ENCODE measurements at regions not wholly inside any gene's neighbourhood (a gene's known extent, or its start where the extent isn't known, plus 50 kb on each side); places are given as distances from the start of the nearest gene placed in this dataset.

DNA sequence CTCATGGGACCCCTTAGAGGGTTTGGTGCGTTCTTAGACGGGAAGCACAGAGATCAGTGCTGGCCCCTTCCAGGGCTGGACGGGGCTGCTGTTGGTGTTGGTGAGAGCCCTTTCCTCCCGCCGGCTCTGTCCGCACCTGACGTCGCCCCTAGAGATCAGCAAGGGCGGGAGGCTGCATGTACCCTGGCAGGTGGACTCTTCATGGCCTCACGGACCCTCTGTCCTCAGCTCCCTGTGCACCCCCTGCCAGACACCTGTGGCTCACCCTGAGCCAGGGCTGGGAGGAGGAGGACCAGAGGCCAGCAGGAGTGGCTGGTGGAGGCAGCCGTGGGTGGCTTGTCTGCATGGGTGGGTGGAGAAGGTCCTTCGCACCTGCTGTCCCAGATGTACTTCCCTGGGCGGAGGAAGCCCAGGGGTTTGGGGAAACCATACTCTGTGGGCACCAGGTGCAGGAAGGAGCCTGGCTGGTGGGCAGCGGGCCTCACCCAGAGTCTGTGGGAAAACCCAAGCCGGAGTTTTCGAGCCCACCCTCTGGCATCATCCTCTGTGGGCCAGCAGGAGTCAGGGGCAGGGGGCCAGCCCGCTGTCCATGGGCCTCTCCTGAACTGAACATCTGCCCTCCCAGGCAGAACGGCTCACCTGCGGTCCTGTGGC, 348.6 kb downstream of the SEC14L1 start:
- ATAC-seq (ENCODE audit: poor library complexity) (no peak), DNase-seq (no peak)
- intact Hi-C loops (cut with DNase I) = no loop called here

DNA sequence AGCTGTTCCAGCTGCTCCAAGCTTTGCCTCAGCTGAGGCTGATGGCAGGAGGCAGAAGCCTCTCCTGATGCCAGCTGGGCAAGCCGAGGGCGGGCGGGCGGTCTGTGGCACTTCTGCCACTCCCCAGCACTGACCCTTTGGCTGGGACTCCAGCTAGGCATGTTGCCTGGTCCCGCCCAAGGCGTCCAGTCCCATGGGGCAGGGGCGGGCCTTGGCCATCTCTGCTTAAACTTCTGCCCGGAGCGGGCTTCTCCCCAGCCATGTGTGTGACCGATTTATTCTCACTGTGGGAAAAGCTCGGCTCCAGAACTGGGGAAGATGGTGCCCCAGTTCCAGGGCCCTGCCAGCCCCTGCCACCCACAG, 349.1 kb downstream of the SEC14L1 start:
- DNase-seq = peak; percentile 93
- ATAC-seq (ENCODE audit: poor library complexity) = peak; percentile 94
- intact Hi-C loops (cut with DNase I) = loop anchor here (5.0 kb wide), 1 partner anchor 58 kb away; no protein-coding TSS in a partner anchor

DNA sequence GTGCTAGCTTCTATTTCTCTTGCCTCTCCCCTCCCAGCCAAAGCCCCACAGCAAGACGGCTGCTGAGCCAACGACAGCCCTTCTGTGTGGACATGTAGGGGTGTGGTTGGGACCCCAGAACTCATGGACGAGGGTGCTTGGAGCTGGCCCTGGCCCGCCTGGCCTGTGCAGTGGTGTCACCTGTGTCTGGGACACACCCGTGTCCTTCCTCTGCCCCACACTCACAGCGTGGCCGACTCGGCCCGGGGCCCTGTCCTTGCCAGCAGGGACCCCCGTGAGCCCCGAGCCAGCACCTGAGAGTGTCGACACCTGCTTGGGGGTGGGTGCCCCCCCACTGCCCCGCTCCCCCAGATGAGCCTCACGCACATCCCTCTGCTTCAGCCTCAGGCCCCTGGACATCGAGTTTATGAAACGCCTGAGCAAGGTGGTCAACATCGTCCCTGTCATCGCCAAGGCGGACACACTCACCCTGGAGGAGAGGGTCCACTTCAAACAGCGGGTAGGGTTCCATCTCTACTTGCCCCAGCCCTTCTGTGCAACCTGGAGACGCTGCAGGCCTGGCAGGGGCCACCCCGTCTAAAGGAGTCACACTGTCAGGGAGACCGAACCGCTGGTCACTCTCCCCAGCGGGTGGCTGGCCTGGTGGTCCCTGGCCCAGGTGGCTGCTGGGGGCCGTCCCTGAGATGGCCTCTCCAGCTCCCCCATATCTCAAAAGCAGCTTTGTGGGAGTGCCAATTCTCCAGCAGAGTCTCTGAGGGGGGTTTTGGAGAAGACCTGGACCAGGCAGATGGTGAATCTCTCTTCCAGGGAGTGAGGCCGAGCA, 349.8 kb downstream of the SEC14L1 start:
- intact Hi-C loops (cut with DNase I) = loop anchor here (5.0 kb wide), 1 partner anchor 58 kb away; no protein-coding TSS in a partner anchor
- ATAC-seq (ENCODE audit: poor library complexity) (peak; percentile 2), DNase-seq (peak; percentile 56)

DNA sequence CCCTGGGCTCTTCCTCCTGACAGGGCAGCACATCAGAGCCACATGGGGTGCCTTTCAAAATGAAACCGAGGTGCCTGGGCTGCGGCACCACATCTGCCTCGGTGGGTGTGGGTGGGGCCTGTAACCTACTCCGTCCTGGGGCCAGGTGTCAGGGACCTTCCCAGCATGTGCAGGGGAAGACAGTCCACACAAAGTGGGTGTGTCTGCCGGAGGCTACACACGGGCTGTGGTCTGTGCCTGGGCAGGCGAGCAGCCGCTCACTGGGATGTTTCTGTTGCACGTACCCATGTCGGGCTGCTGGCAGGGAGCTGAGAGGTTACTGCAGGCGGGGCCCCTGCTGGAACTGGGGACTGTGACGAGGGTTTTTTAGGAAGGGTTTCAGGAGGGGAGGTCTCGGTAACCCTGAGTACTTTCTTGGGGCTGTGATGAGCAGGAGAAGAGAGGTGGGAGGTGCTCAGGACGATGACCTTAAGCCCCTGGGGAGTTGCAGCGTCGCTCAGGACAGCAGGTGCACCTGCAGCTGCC, 351.2 kb downstream of the SEC14L1 start:
- intact Hi-C loops (cut with DNase I) = loop anchor here (5.0 kb wide), 1 partner anchor 60 kb away; no protein-coding TSS in a partner anchor
- DNase-seq = no peak
- ATAC-seq (ENCODE audit: poor library complexity) = no peak

DNA sequence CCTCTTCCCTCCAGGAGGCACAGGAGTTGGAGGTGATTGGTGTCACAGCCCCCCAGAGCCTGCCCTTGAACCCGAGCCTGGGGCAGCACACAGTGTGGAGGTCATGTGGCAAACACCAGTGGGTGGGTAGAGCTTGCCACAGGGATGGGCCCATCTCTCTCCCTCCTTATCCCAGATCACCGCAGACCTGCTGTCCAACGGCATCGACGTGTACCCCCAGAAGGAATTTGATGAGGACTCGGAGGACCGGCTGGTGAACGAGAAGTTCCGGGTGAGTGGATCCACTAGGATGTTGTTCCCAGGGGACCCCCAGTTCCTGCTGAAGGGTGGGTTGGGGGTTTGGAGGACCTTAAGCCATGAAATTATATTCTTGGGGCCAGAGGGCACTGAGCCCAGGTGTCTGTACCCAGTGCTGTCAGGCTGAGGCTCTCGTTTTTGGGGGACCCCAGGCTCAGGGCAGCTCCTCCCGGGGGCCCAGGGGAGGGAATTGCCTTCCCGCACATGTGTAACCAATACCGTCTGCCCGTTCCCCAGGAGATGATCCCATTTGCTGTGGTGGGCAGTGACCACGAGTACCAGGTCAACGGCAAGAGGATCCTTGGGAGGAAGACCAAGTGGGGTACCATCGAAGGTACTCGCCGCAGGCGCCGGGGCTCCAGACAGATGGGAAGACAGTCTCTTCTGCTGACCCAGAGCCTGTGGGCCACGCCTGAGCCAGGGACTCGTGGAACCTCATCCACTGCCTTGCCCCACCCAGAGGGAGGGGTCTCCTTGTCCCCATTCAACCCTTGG, 351.9 kb downstream of the SEC14L1 start:
- intact Hi-C loops (cut with DNase I) = loop anchor here (5.0 kb wide), 1 partner anchor 60 kb away; no protein-coding TSS in a partner anchor
- ATAC-seq (ENCODE audit: poor library complexity) (no peak), DNase-seq (no peak)

DNA sequence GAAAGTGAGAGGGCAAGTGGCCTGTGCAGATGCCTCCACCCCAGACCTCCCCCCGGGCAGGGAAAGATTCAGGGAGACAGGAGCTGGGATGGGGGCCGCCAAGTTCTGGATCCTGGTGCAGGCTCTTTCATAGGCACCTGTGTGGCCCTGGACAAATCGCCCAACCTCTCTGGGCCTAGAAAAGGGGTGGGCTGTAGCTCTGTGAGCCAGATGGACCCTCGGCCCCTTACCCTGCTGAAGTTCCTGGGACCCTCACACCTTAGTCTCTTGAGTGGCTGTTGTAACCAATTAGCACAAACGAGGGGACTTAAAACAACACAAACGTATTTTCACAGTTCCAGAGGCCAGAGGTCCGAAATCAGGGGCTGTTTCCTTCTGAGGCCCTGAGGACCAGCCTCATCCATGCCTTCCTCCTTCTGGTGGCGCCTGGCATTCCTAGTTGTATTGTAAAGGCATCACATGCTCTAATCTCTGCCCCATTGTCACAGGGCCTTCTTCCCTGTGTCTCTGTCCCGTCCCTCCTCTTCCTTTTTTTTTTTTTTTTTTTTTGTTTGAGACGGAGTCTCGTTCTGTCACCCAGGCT, 352.6 kb downstream of the SEC14L1 start:
- intact Hi-C loops (cut with DNase I) = loop anchor here (5.0 kb wide), 1 partner anchor 61 kb away; no protein-coding TSS in a partner anchor
- no peak for ATAC-seq (ENCODE audit: poor library complexity)
- no peak for DNase-seq

DNA sequence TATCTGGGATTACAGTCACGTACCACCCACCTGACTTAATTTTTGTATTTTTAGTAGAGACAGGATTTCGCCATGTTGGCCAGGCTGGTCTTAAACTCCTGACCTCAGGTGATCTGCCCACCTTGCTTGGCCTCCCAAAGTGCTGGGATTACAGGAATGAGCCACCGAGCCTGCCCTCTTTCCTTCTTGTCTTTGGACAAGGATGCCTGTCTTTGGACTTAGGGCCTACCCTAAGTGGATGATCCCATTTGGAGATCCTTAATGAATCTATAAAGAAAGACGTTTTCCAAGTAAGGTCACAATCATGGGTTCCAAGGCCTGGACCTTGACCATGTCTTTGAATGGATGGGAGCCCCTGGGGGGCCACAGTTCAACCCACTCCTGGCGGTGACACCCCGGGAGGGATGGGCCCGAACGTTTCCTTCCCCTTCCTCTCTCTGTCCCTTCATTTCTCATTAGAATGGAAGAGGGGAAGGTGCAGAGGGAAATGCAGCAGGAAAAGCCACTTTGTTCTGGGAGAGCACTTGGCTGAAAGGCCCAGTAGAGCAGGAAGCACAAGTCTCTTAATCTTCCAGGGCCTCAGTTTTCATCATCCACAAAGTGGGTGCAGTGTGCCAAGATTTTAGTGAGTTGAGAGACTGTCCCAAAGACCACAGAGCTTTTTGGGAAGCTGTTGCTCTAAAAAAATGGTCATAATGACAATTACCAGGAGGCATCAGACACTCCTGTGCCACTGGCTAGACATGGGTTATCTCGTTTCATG, 353.3 kb downstream of the SEC14L1 start:
- intact Hi-C loops (cut with DNase I) = loop anchor here (2.0 to 5.0 kb wide), 2 partner anchors 62 to 163 kb away; no protein-coding TSS in a partner anchor
- no peak for DNase-seq
- ATAC-seq (ENCODE audit: poor library complexity) = no peak

DNA sequence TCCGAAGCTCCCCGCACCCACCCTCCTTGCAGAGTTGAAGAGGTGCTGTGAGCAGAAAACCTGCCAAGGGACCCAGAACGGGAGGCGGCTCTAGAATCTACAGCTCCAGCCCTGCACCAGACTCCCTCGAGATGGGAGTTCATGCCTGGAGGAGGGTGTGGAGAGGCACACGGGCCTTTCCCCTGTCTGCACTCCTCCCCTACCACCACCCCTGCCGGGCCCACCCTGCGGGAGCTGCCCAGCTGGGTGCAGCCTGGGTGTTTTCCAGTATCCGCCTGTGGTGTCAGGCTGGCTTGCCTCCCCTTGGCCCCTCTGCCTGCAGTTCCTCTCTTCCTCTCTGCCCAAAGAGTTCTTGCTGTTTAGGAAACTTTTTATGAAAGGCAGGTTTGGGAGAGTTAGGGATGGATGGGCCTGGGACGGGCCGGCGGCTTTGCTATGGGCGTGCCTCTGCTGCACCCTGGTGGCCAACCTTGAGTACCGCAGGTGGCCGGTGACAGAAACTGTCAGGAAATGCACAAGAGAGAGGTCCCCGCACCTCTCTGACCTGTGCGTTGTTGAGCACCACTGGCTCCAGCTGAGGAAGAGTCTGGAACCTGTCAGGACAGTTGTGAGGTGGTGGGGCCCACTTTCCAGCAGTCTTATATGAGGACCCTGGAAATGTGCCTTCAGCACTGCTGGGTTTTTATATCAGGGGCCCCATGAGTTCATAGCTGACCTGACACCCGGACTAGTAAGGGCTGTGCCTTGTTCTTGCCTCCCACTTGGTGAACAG, 354.1 kb downstream of the SEC14L1 start:
- intact Hi-C loops (cut with DNase I) = loop anchor here (2.0 to 5.0 kb wide), 2 partner anchors 63 to 164 kb away; no protein-coding TSS in a partner anchor
- peak; percentile 89 for DNase-seq
- ATAC-seq (ENCODE audit: poor library complexity) = peak; percentile 72

DNA sequence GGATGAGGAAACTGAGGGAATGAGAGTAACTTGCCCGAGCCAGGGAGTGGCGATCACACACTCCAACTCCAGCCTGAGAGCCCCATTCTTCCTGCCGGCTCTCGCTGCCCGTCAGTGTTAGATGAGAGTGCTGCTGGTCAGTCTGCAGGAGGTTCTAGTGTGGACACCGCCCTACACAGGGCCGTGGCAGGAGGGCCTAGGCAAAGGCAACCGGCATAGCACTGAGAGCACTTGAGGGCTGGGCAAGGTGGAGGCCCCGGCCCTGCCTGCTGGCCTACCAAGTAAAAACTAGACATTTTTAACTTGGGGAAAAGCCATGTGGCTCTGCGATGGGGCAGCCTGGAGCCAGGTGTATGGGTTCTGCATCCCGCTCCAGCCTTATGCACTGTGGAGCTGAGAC, 354.8 kb downstream of the SEC14L1 start:
- DNase-seq = no peak

DNA sequence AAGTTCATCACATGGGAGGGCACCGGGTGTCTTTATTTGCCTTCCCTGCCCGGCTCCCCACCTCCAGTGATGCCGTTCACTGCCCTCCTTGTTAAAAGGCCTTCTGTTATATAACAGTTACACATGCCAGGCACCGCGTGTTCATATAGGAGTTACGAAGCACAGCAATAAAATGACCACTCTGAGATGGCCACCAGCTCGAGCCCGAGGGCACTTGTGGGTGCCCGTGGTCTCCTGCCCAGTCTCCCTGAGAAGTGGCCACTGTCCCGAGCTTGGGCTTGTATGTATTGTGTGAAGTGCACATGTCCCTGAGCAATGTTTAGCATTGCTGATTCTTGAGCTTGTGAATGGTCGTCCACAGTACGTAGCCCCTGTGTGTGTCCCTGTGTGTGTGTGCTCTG, 355.6 kb downstream of the SEC14L1 start:
- no peak for DNase-seq
- intact Hi-C loops (cut with DNase I) = no loop called here
- no peak for ATAC-seq (ENCODE audit: poor library complexity)

More for the DNA sequence above, 354.8 kb downstream of the SEC14L1 start:
- ATAC-seq (ENCODE audit: poor library complexity) = no peak
- intact Hi-C loops (cut with DNase I) = loop anchor here (2.0 kb wide), 1 partner anchor 165 kb away; no protein-coding TSS in a partner anchor

DNA sequence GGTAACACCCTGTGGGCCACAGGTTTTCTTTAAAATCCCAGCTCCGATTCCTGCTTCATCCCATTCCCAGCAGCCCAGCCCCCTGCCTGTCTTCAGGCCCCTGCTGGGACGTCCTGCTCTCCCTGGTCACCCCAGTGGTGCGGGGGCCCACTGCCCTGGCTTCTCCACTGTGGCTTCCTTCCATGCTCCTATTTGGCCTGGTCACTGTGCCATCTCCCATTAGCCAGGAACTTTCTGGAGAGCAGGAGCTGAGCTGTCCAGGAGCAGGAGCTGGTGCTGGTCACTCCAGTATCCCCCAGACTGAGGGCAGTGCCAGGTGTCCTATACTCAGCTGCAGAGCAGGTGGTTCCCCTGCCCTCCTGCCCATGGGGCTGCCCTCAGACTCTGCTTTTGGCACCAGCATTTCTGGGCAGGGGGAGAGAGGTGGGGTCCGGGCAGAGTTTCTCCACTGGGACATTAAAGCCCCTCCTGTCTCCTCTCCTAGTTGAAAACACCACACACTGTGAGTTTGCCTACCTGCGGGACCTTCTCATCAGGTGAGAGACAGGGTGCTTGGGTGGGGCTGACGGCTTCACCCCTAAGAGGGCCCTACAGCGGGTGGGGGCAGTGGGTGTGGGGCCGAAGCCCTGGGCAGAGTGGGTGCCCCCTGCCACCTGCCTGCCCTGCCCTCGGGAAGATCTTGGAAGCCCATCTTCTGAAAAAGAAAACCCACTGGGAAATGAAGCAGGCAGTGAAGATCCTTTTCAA, 356.2 kb downstream of the SEC14L1 start:
- ATAC-seq (ENCODE audit: poor library complexity) = no peak
- DNase-seq = no peak
- intact Hi-C loops (cut with DNase I) = no loop called here

DNA sequence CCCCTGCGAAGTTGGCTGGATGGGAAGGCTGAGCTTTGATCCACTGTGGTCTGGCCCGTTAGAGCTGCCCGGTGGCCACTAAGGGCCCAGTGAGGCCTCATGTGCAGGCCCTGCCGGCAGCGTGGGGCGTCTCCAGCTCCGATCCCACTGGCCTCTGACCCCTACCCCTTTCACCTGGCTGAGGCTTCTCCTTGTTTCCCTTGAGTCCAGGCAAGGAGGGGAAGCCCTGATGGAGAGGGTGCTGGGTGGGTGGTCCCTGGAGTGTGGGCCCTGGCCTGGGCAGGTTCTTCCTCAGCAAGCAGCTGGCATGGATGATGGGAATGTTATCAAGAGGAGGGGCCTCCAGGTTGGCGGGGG, 356.8 kb downstream of the SEC14L1 start:
- ATAC-seq (ENCODE audit: poor library complexity) = no peak
- intact Hi-C loops (cut with DNase I) = no loop called here
- DNase-seq = no peak

DNA sequence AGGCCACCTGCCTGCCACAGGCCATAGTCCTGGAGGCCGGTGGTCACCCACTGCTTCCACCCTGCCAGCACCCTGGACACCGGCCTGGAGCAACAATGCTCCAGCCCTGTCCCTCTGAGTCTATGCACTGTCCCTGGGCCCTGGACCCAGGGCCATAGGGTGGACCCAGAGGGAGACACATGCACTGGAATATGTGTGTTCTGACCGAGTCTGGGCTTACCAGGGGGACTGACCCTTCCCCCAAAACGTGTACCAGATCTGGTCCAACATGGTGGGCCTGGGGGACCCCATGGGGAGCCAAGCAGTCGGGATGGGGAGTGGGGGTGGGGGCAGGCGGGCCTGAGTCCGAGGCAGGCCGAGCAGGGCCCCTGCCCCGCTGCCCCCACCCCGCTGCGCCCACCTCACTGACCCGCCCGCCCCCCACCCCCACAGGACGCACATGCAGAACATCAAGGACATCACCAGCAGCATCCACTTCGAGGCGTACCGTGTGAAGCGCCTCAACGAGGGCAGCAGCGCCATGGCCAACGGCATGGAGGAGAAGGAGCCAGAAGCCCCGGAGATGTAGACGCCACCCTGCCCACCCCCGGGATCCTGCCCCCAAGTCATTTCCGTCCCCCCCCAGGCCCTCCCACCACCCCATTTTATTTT, 357.4 kb downstream of the SEC14L1 start:
- intact Hi-C loops (cut with DNase I) = no loop called here
- ATAC-seq (ENCODE audit: poor library complexity) (no peak), DNase-seq (no peak)

DNA sequence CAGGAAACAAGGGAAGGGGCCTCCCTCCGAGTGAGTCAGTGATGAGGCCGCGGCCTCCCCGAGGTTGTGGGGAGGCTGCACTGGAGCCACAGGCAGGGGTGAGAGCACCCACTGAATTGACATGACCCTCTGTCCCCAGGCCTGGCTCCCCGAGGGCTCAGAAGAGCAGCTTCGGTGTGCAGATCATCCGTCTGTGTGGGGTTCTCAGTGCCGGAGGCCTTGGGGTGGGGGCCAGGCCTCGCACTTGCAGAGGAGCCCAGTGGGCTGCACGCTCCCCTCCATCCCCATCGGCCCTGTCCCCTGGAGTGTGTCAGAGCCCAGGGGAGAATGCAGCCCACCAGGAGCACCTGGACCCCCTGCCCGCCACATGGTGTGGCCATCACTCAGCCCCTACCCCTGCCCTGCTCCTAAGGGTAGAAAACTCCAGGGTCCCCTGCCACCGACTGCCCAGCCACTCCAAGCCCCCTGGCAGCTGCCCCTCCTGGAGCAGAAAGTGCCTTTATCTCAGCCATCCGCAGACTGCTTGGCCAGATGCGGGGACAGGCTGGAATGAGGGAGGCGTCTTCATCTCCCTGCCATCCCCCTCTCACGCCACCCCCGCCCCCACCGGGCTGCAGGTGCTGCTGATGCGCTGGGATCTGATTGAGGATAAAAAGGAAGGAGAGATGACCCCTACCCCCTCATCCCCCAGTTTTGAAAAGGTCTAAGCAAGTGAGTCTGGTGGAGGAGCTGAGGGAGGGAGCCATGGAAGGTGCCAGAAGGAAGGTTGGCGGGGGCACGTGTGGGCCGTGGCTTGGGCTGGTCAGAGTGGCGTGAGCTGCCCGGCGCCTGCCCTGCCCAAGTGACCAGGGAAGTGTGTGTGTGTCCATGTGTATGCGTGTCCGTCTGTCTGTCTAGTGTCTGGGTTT, 358.3 kb downstream of the SEC14L1 start:
- DNase-seq = no peak
- intact Hi-C loops (cut with DNase I) = no loop called here
- ATAC-seq (ENCODE audit: poor library complexity) = no peak

All from Right ventricle myocardium superior (tissue), 1 donor.